Dermis blood vessel endothelial cell (primary cell): ENCODE measurements at regions not wholly inside any gene's neighbourhood (a gene's known extent, or its start where the extent isn't known, plus 50 kb on each side); places are given as distances from the start of the nearest gene placed in this dataset.
A peak's percentile ranks its signal among the peaks of the same experiment; 100 is the strongest.

Experiments used
- DNase-seq: peaks from one replicate; pipeline ENCODE4 v3.0.0; 2010

DNA sequence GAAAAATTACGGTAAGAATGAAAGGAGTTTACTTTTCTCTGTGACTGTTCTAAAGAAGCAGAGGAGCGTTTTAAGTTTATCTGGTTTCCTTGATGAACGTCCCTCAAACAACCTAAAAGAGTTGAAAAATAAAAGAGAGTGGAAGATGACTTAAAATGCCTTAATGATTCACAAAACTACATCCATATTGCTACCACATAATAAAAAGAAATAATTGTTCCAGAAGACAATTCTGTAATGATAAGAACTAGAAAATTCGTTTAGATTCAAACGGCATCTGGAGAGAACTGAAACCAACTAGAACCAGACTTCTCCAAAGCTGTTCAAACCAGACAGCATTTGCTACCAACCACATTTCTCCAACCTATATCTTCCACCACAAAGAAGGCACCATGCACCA is 68.1 kb downstream of the TEKT4 start:
- DNase-seq, result no peak

DNA sequence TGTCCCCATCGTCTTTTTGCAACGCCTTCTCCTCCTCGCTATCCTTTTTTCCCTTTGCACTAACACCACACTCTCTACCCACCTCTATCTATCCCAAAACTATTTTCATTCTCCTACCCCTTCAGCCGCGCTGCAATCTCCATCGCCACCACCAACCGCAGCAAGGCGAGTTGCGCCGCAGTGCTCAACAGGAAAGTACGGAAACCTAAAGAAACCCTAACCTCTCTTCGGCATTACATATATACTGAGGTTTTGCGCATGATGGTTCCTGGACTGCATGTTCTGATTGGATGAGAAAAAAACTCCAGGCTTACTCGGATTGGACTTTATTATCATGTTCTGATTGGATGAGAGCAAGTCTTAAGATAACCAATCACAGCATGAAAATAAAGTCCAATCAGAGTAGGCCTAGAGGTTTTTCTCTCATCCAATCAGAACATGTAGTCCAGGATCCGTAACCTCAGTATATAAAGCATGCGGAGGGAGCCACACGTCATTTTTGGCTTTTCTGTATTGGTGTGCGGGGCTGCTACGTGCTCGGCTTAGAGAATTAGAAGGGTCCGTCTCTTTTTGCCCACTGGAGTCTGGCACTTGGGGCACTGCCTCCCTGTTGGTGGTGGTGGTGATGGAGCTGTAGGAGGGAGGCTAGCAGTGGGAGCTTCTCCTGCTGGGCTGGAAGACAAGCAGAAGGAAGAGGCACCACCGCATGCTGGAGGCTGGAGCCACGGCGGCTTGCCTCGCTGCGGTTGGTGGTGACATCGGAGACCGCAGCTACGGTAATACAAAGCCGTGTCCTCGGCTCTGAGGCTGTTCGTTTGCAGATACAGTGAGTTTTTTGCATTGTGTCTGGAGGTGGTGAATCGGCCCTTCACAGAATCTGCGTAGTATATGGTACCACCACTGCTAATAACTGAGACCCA is 76.1 kb downstream of the TEKT4 start:
- DNase-seq, result no peak

GRCh38 chr2:94955702-94956101 is 69.8 kb upstream of the MAL start:
- DNase-seq, result no peak

DNA sequence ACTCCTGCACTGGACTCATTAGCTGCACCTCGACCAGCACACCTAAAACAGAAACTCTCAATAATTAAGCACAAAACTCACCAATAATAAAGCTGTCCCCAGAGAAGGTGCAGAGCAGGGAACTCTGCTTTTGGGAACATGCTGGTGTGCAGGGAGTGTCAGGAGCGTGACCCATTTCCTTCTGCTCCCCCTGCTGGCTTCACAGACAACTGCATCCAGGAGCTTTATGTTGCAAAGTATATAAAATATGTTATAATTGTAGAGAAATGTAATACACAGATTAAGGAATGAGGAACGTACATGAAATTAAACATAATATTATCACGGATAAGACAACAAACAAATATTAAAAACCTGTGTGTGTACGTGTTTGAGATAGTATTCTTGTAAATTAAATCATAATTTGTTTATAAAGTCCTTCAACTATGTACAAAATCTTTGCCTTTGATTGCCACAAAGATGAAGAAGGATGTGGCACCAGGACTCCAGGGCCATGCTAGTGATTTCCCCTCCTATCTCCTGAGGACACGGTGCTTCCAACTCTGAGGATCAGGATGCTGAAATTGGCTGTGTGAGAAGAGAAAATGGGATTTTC is 68.6 kb upstream of the MAL start:
- peak; percentile 56 for DNase-seq

DNA sequence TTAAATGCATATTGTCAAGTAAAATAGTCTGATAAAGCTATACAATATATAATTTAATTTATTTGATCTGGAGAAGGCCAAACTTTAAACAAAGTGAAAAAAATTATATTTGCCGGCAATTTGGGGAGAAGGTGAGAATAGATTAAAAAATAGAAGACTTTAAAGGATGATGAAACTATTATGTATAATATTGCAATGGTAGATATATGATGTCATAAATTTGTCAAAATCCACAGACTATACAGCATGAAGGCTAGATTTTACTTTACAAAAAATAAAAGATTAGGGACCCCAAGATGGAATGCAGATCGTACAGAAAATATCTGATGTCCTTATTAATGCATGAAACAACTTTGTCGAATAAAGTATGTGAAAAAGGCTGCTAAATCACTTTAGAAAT is 67.3 kb upstream of the MAL start:
- no peak for DNase-seq

GRCh38 chr2:94960266-94960665 is 65.2 kb upstream of the MAL start:
- DNase-seq, result no peak

DNA sequence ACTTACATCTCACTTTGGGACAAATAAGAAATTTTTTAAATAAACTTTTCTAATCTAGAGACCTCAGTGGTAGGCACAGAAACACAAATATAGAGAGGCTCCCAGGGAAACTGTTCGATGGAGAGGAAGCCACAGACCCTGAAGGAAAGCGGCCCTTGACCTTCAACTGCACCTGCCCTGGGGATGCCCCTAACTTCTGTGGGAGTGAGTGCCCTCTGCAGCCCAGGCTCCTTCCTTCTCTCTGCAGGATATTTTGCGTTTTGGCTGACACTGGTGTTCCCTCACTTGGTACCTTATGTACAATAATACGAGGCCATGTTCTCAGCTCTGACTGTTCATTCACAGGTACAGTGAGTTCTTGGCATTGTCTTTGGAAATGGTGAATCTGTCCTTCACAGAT is 64.8 kb upstream of the MAL start:
- no peak for DNase-seq

- DNase-seq, result no peak
Observed at GRCh38 chr2:94964193-94964592, 61.3 kb upstream of the MAL start.

GRCh38 chr2:94966689-94967088 is 58.8 kb upstream of the MAL start:
- DNase-seq, result no peak

DNA sequence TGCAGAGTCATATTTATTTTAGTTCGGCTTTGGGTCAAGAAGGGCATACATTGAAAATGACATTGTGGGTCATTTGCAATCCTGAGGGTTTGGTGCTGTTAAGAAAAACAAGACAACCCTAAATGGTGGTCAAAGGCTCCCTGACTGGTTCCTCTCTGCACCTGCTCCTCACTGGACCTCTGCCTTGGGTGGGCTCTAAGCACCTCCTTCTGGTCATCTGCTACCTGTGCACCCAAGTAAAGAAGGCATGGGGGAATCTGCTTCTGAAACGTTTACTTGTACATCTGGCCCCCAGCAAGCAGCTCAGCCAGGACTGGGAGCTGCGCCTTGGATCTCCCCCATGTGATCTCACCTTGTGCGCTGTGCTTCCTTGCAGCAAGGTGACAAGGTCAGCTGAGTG is 55.2 kb upstream of the MAL start:
- no peak for DNase-seq
